Astrocyte (in vitro differentiated cells and primary cell): ENCODE measurements at regions not wholly inside any gene's neighbourhood (a gene's known extent, or its start where the extent isn't known, plus 50 kb on each side); places are given as distances from the start of the nearest gene placed in this dataset.

Experiments
- CTCF ChIP-seq: IDR thresholded peaks from 2 replicates; pipeline ENCODE4 v1.5.1; 2011; ENCODE audit warnings: low read depth, mild to moderate bottlenecking, inconsistent platforms, low read length, moderate library complexity; ENCODE audit not compliant: insufficient read depth
- EZH2 ChIP-seq: IDR thresholded peaks from 2 replicates; pipeline ENCODE4 v1.6.1; 2012; ENCODE audit warnings: mild to moderate bottlenecking, low read length, inconsistent platforms; ENCODE audit not compliant: insufficient read depth

- TF ChIP-seq CTCF = no peak
- no peak for TF ChIP-seq EZH2
These were observed 667.1 kb downstream of the IRS1 start for GRCh38 chr2:226132323-226133215.
